PC-9 (cell line): ENCODE measurements at regions not wholly inside any gene's neighbourhood (a gene's known extent, or its start where the extent isn't known, plus 50 kb on each side); places are given as distances from the start of the nearest gene placed in this dataset.

Experiments used
- CTCF ChIP-seq: fragments of 200-600 bp; sonication (generic); conservative IDR thresholded peaks from 2 replicates; pipeline ENCODE4 v1.6.1; 2017; ENCODE audit warnings: mixed run types, antibody characterized with exemption, mild to moderate bottlenecking, moderate library complexity
- EZH2 ChIP-seq: fragments of 200-600 bp; sonication (generic); IDR thresholded peaks from 2 replicates; pipeline ENCODE4 v1.8.0; 2017; ENCODE audit warnings: antibody characterized with exemption, low read depth

- TF ChIP-seq CTCF, result no peak
- no peak for TF ChIP-seq EZH2
These were observed 111.9 kb upstream of the MARCHF11 start for GRCh38 chr5:16291474-16291873.
